ENCODE measurements at regions not wholly inside any gene's neighbourhood (a gene's known extent, or its start where the extent isn't known, plus 50 kb on each side); places are given as distances from the start of the nearest gene placed in this dataset.

DNA sequence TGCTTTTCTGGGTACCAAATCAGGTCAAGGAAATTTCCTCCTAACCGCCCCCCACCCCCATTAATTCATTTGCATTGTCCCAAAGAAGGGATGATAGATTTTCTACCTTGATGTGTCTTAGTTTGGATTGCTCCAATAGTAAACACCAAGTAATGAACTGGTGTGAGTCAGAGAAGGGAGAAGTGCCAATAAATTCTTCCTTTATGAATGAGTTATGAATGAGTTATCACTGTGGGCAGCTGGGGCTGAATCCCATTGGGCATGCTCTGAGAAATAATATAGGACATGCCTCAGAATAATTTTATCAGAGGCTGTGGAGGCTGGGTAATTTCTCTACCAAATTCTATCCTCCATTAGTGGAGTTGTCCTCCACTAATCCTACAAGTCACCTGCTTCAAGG is 277.9 kb upstream of the FLRT2 start:
- Histone ChIP-seq H3K27ac (ENCODE audit: low read depth, low read length, poor library complexity, severe bottlenecking) (no peak overlapping the region), H3K4me2 (ENCODE audit: low read length) (no peak overlapping the region)

GRCh38 chr14:85254711-85255110 is 275.2 kb upstream of the FLRT2 start:
- H4K20me1 ChIP-seq (ENCODE audit: insufficient read depth, low read length), result no peaks in the 10 kb centered on the region
- no peak overlapping the region for H3K27ac ChIP-seq (ENCODE audit: low read depth, low read length, poor library complexity, severe bottlenecking)

More for the DNA sequence above, 277.9 kb upstream of the FLRT2 start:
- Histone ChIP-seq H4K20me1 (ENCODE audit: insufficient read depth, low read length) (no peaks in the 10 kb centered on the region), H3K9ac (ENCODE audit: low read length) (no peak overlapping the region), H3K4me3 (ENCODE audit: low read depth, low read length, poor library complexity, severe bottlenecking) (no peak overlapping the region), H3K36me3 (ENCODE audit: insufficient read depth, low read length) (no peaks in the 10 kb centered on the region), H3K9me2 (ENCODE audit: low read depth, low read length) (no peaks in the 10 kb centered on the region), H3K9me3 (ENCODE audit: low read length) (no peaks in the 10 kb centered on the region), H3F3A (ENCODE audit: insufficient read depth, low read length) (no peaks in the 10 kb centered on the region), H2AFZ (ENCODE audit: low read length) (no peak overlapping the region), H3K79me2 (ENCODE audit: insufficient read depth, low read length) (no peaks in the 10 kb centered on the region), H3K27me3 (ENCODE audit: insufficient read depth, low read length) (no peaks in the 10 kb centered on the region), H3K4me1 (ENCODE audit: insufficient read depth, low read length, severe bottlenecking) (no peaks in the 10 kb centered on the region)
- TF ChIP-seq, protein P1, sequence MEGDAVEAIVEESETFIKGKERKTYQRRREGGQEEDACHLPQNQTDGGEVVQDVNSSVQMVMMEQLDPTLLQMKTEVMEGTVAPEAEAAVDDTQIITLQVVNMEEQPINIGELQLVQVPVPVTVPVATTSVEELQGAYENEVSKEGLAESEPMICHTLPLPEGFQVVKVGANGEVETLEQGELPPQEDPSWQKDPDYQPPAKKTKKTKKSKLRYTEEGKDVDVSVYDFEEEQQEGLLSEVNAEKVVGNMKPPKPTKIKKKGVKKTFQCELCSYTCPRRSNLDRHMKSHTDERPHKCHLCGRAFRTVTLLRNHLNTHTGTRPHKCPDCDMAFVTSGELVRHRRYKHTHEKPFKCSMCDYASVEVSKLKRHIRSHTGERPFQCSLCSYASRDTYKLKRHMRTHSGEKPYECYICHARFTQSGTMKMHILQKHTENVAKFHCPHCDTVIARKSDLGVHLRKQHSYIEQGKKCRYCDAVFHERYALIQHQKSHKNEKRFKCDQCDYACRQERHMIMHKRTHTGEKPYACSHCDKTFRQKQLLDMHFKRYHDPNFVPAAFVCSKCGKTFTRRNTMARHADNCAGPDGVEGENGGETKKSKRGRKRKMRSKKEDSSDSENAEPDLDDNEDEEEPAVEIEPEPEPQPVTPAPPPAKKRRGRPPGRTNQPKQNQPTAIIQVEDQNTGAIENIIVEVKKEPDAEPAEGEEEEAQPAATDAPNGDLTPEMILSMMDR (IDR thresholded peaks at IDR 0.05; ENCODE audit: low read length), result no peak
- no peak for TF ChIP-seq EZH2 (IDR thresholded peaks at IDR 0.05; ENCODE audit: borderline replicate concordance, low read length)

DNA sequence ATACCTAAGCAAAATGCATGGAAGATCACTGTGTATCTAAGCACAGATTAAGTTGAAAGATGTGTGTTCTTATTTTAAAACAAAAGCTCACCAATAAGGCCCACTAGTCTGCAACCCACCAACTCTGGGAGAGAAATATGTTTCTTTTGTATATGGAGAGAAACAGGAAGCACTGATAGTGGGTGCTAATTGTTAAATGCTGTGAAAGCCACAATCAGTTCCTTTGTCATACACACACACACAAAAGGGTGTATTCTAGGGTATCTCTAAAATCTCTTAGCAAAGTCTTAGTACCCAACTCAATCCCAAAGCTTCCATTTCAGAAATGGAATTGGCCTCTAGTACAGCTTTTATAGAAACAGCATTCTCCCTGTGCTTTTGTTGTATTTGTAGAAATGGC is 272.7 kb upstream of the FLRT2 start:
- no peaks in the 10 kb centered on the region for H3K27me3 ChIP-seq (ENCODE audit: insufficient read depth, low read length)
- no peak overlapping the region for H3K4me3 ChIP-seq (ENCODE audit: low read depth, low read length, poor library complexity, severe bottlenecking)
- TF ChIP-seq EZH2 (IDR thresholded peaks at IDR 0.05; ENCODE audit: borderline replicate concordance, low read length), result no peak
- TF ChIP-seq, protein P1 (IDR thresholded peaks at IDR 0.05; ENCODE audit: low read length), result no peak
- no peak overlapping the region for H3K4me2 ChIP-seq (ENCODE audit: low read length)
- no peaks in the 10 kb centered on the region for H4K20me1 ChIP-seq (ENCODE audit: insufficient read depth, low read length)
- no peaks in the 10 kb centered on the region for H3K79me2 ChIP-seq (ENCODE audit: insufficient read depth, low read length)
- no peaks in the 10 kb centered on the region for H3F3A ChIP-seq (ENCODE audit: insufficient read depth, low read length)
- H3K27ac ChIP-seq (ENCODE audit: low read depth, low read length, poor library complexity, severe bottlenecking), result no peak overlapping the region
- no peaks in the 10 kb centered on the region for H3K9me3 ChIP-seq (ENCODE audit: low read length)
- H2AFZ ChIP-seq (ENCODE audit: low read length), result no peak overlapping the region
- no peaks in the 10 kb centered on the region for H3K9me2 ChIP-seq (ENCODE audit: low read depth, low read length)
- no peak overlapping the region for H3K9ac ChIP-seq (ENCODE audit: low read length)
- H3K4me1 ChIP-seq (ENCODE audit: insufficient read depth, low read length, severe bottlenecking), result no peaks in the 10 kb centered on the region
- no peaks in the 10 kb centered on the region for H3K36me3 ChIP-seq (ENCODE audit: insufficient read depth, low read length)

More at GRCh38 chr14:85254711-85255110, 275.2 kb upstream of the FLRT2 start:
- H3K79me2 ChIP-seq (ENCODE audit: insufficient read depth, low read length), result no peaks in the 10 kb centered on the region
- H3K27me3 ChIP-seq (ENCODE audit: insufficient read depth, low read length), result no peaks in the 10 kb centered on the region
- no peak overlapping the region for H2AFZ ChIP-seq (ENCODE audit: low read length)
- no peaks in the 10 kb centered on the region for H3K9me2 ChIP-seq (ENCODE audit: low read depth, low read length)
- H3K9me3 ChIP-seq (ENCODE audit: low read length), result no peaks in the 10 kb centered on the region
- H3K4me2 ChIP-seq (ENCODE audit: low read length), result no peak overlapping the region
- H3K36me3 ChIP-seq (ENCODE audit: insufficient read depth, low read length), result no peaks in the 10 kb centered on the region
- TF ChIP-seq EZH2 (IDR thresholded peaks at IDR 0.05; ENCODE audit: borderline replicate concordance, low read length), result no peak
- TF ChIP-seq, protein P1 (IDR thresholded peaks at IDR 0.05; ENCODE audit: low read length), result no peak
- H3K9ac ChIP-seq (ENCODE audit: low read length), result no peak overlapping the region
- no peak overlapping the region for H3K4me3 ChIP-seq (ENCODE audit: low read depth, low read length, poor library complexity, severe bottlenecking)
- no peaks in the 10 kb centered on the region for H3K4me1 ChIP-seq (ENCODE audit: insufficient read depth, low read length, severe bottlenecking)
- H3F3A ChIP-seq (ENCODE audit: insufficient read depth, low read length), result no peaks in the 10 kb centered on the region
